ENCODE measurements at regions not wholly inside any gene's neighbourhood (a gene's known extent, or its start where the extent isn't known, plus 50 kb on each side); places are given as distances from the start of the nearest gene placed in this dataset.

DNA sequence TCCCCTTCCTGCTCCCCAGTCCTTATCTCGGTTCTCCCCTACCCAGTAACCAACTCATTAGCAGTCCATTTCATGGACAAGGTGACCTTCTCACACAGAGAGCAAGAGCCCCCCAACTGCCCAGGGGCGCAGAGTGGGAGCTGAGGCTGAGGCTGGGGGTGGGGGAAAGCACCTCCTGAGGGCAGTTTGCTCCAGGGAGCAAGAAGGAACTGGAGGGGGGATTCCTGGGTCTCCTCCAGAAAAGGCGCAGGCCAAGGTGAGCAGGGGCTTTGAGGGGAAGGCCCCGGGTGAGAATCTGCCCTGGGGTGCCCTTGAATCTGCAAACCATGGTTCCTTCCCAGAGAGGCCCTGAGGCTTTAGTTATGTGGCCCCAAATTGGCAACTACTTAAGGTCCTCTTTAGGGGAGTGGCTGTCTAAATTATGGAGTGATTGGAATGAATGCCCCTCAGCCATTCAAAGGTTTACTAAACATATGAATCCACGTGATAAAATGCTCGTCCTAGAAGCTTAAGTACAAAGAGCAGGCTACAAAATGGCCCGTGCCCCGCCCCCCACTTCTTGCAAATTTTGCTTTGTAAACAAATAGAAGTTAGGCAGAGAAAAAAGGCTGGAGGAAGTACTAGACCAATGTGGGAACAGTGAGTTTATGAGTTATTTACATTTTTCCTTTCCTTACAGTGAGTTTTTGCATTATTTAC lies 123.5 kb upstream of the HS6ST1 start:
- TF ChIP-seq, protein P1, sequence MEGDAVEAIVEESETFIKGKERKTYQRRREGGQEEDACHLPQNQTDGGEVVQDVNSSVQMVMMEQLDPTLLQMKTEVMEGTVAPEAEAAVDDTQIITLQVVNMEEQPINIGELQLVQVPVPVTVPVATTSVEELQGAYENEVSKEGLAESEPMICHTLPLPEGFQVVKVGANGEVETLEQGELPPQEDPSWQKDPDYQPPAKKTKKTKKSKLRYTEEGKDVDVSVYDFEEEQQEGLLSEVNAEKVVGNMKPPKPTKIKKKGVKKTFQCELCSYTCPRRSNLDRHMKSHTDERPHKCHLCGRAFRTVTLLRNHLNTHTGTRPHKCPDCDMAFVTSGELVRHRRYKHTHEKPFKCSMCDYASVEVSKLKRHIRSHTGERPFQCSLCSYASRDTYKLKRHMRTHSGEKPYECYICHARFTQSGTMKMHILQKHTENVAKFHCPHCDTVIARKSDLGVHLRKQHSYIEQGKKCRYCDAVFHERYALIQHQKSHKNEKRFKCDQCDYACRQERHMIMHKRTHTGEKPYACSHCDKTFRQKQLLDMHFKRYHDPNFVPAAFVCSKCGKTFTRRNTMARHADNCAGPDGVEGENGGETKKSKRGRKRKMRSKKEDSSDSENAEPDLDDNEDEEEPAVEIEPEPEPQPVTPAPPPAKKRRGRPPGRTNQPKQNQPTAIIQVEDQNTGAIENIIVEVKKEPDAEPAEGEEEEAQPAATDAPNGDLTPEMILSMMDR (IDR thresholded peaks at IDR 0.05): no peak
- no peak for TF ChIP-seq POLR2A (IDR thresholded peaks at IDR 0.05)
- H3K36me3 ChIP-seq: no peaks in the 10 kb centered on the region
- ATAC-seq: peak in 3 of 4 donors; percentile 29 to 57 (median 47)
- H3K27me3 ChIP-seq: no peaks in the 10 kb centered on the region
- intact Hi-C loops (cut with DNase I): loop anchor here in 1 of 2 donors (10.0 kb wide), 1 partner anchor 163 kb away; no protein-coding TSS in a partner anchor
- H3K27ac ChIP-seq: peak overlapping the region in 2 of 3 donors; percentile 44 to 49
- H3K4me1 ChIP-seq: peaks cover 0 to 17% (median 8%) of the 10 kb centered on the region in 4 donors
- DNase-seq: peak in 2 of 3 donors; percentile 57 to 70
- peak overlapping the region in 2 of 3 donors; percentile 14 to 33 for H3K4me3 ChIP-seq
- WGBS (ENCODE audit: insufficient coverage, low coverage, low lambda C conversion rate, missing lambda C conversion rate): 25% methylated on average over 6 of the region's 8 CpGs
- H3K9me3 ChIP-seq: no peaks in the 10 kb centered on the region

DNA sequence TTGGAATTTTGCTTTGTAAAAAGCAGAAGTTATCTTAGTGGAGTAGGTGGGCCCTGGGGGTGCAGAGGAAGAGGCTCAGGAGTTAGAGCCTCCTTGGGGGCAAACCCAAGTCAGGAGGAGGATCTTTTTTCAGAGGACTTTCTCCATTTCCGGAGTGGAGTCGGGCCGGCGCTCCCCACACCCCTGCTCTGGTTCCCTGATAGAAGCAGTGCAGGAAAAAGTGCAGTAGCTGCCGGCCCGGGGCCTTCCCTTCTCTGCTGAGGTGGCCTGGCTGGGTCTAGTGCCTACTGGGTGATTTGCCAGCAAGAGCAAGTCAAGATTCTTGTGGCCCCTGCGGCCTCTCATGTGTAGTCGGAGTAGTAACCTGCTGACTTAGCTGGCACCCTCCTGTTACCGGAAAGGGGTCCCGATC lies 124.2 kb upstream of the HS6ST1 start:
- intact Hi-C loops (cut with DNase I): loop anchor here in 1 of 2 donors (10.0 kb wide), 1 partner anchor 162 kb away; no protein-coding TSS in a partner anchor
- H3K4me1 ChIP-seq: peaks cover 0 to 17% (median 8%) of the 10 kb centered on the region in 4 donors
- WGBS (ENCODE audit: insufficient coverage, low coverage, low lambda C conversion rate, missing lambda C conversion rate): 37% methylated on average over 2 of the region's 10 CpGs
- no peaks in the 10 kb centered on the region for H3K27me3 ChIP-seq
- H3K36me3 ChIP-seq: no peaks in the 10 kb centered on the region
- H3K9me3 ChIP-seq: no peaks in the 10 kb centered on the region
- TF ChIP-seq, protein P1 (IDR thresholded peaks at IDR 0.05): no peak
- no peak for TF ChIP-seq POLR2A (IDR thresholded peaks at IDR 0.05)
- peak overlapping the region in 1 of 3 donors; percentile 7 for H3K4me3 ChIP-seq
- DNase-seq (peak in 1 of 3 donors; percentile 46), ATAC-seq (peak; percentile 20 to 70 (median 35))
- peak overlapping the region; percentile 5 to 49 (median 44) for H3K27ac ChIP-seq

DNA sequence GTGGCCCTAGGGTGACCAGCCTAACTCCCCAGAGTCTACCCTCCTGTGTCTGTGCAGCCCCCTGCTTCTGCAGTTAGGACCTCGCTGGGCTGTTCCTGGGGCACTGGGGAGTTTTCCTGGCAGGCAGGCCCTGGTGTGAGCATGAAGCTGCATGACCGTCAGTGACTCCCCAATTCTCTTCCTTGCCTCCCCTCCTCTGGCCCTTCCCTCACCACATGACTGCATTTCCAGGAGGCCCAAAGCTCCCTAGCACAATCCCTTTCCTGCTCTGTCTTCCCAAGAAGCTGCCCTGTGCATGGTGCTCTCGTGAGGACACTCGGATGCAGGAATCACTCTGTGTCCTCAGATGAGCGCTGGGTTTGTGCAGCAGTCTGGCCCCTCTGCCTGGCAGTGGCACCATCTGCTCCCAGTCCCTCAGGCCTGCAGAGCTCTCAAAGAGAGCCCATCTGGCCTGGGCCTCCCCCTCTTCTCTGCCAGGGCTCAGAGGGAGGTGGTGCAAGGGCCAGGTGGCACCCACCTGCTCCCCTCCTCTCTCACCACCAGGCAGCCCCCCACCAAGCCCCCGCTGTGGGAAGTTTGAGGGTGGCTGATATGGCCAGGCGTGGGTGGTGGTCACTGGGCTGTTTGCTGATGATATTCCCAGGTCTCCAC lies 125.6 kb upstream of the HS6ST1 start:
- H3K4me1 ChIP-seq: peaks cover 0 to 17% (median 8%) of the 10 kb centered on the region in 4 donors
- H3K36me3 ChIP-seq: no peaks in the 10 kb centered on the region
- intact Hi-C loops (cut with DNase I): loop anchor here in 1 of 2 donors (10.0 kb wide), 1 partner anchor 161 kb away; no protein-coding TSS in a partner anchor
- DNase-seq (peak in 1 of 3 donors; percentile 34), ATAC-seq (no peak)
- H3K9me3 ChIP-seq: no peaks in the 10 kb centered on the region
- no peaks in the 10 kb centered on the region for H3K27me3 ChIP-seq
- no peak overlapping the region for H3K4me3 ChIP-seq
- TF ChIP-seq, protein P1 (IDR thresholded peaks at IDR 0.05): no peak
- TF ChIP-seq POLR2A (IDR thresholded peaks at IDR 0.05): no peak
- H3K27ac ChIP-seq: no peak overlapping the region
- WGBS (ENCODE audit: insufficient coverage, low coverage, low lambda C conversion rate, missing lambda C conversion rate): 74% methylated on average over 4 of the region's 7 CpGs

DNA sequence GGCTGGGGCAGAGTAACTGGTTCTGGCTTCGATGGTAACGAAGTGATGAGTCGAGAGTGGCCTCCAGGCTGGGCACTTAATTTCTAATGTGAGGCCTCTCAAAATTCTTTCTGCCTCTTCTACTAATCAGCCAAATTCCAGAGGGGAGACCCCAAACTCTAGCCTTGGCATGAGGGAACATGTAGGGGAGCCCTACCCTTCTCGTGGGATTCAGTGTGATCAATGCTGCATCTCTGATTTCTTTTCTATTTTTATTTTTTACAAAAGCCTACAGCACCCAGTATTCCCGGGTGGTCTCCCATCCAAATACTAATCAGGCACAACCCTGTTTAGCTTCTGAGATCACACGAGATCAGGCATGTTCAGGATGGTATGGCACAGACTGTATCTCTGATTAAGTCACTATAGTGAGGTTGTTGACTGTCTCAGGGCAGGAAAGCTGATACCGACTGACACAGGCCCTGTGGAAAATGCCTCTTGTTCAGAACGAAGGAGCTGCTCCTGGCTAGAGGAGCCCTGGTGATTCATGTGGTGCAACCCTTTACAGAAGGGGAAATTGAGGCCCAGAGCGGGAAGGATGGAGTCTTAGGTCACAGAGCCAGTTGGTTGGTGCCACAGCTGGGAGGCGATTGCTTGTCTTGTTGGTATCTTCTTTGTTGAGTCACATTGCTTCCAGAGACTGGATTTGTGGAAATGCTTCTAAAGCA lies 126.3 kb upstream of the HS6ST1 start:
- peaks cover 0 to 17% (median 8%) of the 10 kb centered on the region in 4 donors for H3K4me1 ChIP-seq
- H3K36me3 ChIP-seq: no peaks in the 10 kb centered on the region
- H3K27me3 ChIP-seq: no peaks in the 10 kb centered on the region
- peak in 1 of 3 donors; percentile 20 for DNase-seq
- no peak overlapping the region for H3K4me3 ChIP-seq
- H3K27ac ChIP-seq: no peak overlapping the region
- TF ChIP-seq, protein P1 (IDR thresholded peaks at IDR 0.05): no peak
- no peak for TF ChIP-seq POLR2A (IDR thresholded peaks at IDR 0.05)
- H3K9me3 ChIP-seq: no peaks in the 10 kb centered on the region
- intact Hi-C loops (cut with DNase I): loop anchor here in 1 of 2 donors (10.0 kb wide), 1 partner anchor 160 kb away; no protein-coding TSS in a partner anchor
- 61% methylated on average over 7 of the region's 10 CpGs for WGBS (ENCODE audit: insufficient coverage, low coverage, low lambda C conversion rate, missing lambda C conversion rate)
- no peak for ATAC-seq

Measured in right lobe of liver (tissue), 6 donors.